ENCODE measurements at regions not wholly inside any gene's neighbourhood (a gene's known extent, or its start where the extent isn't known, plus 50 kb on each side); places are given as distances from the start of the nearest gene placed in this dataset.
"Not testable (repeated sequence)": the region's sequence is repeated elsewhere in the genome, so short reads cannot be mapped to it uniquely, and the experiment has no call there.

DNA sequence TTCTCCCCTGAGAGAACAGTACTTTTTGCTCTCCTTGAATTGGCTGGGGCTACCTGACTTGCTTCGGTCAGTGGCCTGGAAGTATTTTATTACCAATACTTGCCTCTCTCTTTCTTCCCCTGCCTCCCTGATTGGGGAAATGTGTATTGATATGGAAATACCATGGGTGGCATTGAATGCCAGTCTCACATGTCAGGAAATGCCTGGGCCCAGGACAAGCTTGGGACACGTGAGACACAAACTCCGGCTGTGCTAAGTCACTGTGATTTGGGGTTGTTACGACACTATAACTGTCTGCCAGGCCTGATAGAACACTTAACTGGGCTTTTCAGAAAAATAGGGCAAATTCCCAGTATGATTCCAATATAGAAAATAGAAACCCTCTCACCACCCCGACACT lies 238.3 kb downstream of the GADD45G start:
- H3K9me3 Mint-ChIP-seq: no peaks in the 10 kb centered on the region
- H3K4me3 Mint-ChIP-seq: no peak overlapping the region
- no peak overlapping the region for H3K27ac Mint-ChIP-seq
- H3K4me1 Mint-ChIP-seq (ENCODE audit: low read depth): no peaks in the 10 kb centered on the region
- H3K36me3 Mint-ChIP-seq (ENCODE audit: low read depth): no peaks in the 10 kb centered on the region
- no peak for DNase-seq
- H3K27me3 Mint-ChIP-seq: no peaks in the 10 kb centered on the region

DNA sequence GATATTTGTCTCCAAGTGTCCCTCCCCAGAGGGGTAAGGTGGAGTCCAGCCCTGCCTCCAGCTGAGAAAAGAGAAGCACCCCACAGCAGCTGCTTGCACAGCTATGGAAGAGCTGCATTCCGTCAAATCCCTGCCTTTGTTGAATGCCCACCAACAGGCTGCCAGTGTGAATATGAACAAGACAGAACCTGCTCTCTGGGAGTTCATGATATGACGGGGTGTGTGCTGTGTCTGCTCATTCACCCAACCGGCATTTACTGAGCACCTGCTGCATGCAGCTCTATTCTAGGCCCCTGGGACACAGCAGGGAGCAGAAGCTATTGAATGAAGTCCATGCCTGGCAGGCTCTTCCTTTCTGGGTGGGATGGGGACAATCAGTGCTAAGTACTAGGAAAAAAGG lies 238.8 kb downstream of the GADD45G start:
- no peaks in the 10 kb centered on the region for H3K4me1 Mint-ChIP-seq (ENCODE audit: low read depth)
- no peaks in the 10 kb centered on the region for H3K36me3 Mint-ChIP-seq (ENCODE audit: low read depth)
- DNase-seq: no peak
- H3K9me3 Mint-ChIP-seq: no peaks in the 10 kb centered on the region
- no peak overlapping the region for H3K27ac Mint-ChIP-seq
- no peak overlapping the region for H3K4me3 Mint-ChIP-seq
- no peaks in the 10 kb centered on the region for H3K27me3 Mint-ChIP-seq

DNA sequence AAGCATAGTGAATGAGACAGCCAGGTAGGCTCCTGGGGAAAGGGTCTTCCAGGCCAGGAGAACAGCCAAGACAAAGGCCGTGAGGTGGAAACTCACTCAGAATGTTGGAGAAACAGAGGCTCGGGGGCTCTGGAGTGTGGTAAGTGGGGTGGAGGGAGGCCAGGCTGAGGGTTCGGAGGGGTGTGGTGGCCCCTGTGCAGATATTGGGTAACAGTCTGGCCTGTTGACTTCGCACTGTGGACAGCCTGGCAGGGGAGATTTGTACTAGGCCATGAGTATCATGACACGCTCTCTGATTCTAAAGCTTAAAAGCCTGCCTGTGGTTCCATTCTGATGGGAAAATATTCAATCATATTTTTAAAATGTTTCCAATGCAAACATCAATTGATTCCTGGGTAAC lies 239.3 kb downstream of the GADD45G start:
- H3K27me3 Mint-ChIP-seq: no peaks in the 10 kb centered on the region
- no peak overlapping the region for H3K4me3 Mint-ChIP-seq

DNA sequence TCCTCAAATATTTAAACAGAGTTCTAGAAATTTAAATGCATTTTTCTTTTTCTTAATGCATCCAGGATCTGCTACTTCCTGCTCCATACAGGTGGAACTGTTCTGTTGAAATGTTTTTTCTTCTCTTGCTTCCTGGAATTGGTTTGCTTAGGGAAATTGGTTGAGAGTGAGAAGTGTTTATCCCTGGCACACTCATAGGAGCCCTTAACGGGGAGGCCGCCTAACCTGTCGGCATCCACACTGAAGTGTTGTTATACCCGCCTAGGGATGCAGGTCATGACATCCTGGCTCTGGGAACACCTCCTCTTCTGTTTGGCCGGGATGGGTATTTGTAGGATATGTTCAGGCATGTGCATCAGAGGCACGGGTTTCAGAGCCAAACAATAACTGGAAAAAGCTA lies 239.7 kb downstream of the GADD45G start:
- H3K4me3 Mint-ChIP-seq: no peak overlapping the region
- no peaks in the 10 kb centered on the region for H3K9me3 Mint-ChIP-seq
- no peaks in the 10 kb centered on the region for H3K4me1 Mint-ChIP-seq (ENCODE audit: low read depth)
- H3K27ac Mint-ChIP-seq: no peak overlapping the region
- no peaks in the 10 kb centered on the region for H3K27me3 Mint-ChIP-seq
- no peak for DNase-seq
- H3K36me3 Mint-ChIP-seq (ENCODE audit: low read depth): no peaks in the 10 kb centered on the region

More for the DNA sequence above, 239.3 kb downstream of the GADD45G start:
- H3K9me3 Mint-ChIP-seq: no peaks in the 10 kb centered on the region
- no peaks in the 10 kb centered on the region for H3K4me1 Mint-ChIP-seq (ENCODE audit: low read depth)
- DNase-seq: no peak
- no peaks in the 10 kb centered on the region for H3K36me3 Mint-ChIP-seq (ENCODE audit: low read depth)
- no peak overlapping the region for H3K27ac Mint-ChIP-seq

DNA sequence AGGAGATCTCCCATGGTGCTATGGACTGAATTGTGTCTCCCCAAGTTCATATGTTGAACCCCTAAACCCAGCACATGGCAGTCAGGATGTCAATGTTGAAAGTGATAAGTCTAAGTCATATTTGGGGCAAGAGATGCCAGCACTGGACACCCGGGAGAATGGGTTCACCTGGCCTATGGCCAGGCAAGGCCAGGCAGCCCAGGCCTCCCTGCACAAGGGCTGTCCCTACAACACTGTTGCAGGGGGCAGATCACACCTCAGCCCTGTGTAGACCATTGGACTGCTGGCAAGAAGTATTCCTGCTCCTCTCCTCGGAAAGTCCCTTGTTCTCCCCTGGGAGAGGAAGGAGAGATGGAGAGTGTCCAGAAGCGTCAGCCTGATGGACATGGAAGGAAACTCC lies 240.5 kb downstream of the GADD45G start:
- DNase-seq: no peak
- Mint-ChIP-seq H3K4me1 (ENCODE audit: low read depth) (no peaks in the 10 kb centered on the region), H3K9me3 (no peaks in the 10 kb centered on the region), H3K4me3 (no peak overlapping the region), H3K27ac (no peak overlapping the region), H3K36me3 (ENCODE audit: low read depth) (no peaks in the 10 kb centered on the region), H3K27me3 (no peaks in the 10 kb centered on the region)

DNA sequence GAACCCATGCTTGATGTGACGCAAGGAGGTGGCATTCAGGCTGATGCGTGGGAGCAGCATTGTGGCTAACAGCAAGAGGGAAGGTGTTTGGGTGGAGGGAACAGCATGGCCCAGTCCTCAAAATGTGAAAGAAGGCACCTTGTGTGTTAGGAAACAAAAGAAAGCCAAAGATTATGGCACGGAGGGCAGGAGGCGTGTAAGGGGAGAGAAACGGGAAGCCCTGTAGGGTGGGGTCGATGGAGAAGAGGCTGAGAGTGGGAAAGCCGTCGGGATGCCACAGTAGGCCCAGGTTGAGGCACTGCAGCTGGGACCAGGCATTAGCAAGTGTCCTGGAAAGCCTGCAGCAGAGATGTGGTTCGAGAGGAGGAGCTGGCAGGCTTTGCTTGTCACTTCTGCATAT lies 241.1 kb downstream of the GADD45G start:
- Mint-ChIP-seq H3K27me3 (no peaks in the 10 kb centered on the region), H3K36me3 (ENCODE audit: low read depth) (no peaks in the 10 kb centered on the region), H3K4me3 (no peak overlapping the region), H3K4me1 (ENCODE audit: low read depth) (no peaks in the 10 kb centered on the region), H3K9me3 (no peaks in the 10 kb centered on the region), H3K27ac (no peak overlapping the region)
- DNase-seq: no peak

DNA sequence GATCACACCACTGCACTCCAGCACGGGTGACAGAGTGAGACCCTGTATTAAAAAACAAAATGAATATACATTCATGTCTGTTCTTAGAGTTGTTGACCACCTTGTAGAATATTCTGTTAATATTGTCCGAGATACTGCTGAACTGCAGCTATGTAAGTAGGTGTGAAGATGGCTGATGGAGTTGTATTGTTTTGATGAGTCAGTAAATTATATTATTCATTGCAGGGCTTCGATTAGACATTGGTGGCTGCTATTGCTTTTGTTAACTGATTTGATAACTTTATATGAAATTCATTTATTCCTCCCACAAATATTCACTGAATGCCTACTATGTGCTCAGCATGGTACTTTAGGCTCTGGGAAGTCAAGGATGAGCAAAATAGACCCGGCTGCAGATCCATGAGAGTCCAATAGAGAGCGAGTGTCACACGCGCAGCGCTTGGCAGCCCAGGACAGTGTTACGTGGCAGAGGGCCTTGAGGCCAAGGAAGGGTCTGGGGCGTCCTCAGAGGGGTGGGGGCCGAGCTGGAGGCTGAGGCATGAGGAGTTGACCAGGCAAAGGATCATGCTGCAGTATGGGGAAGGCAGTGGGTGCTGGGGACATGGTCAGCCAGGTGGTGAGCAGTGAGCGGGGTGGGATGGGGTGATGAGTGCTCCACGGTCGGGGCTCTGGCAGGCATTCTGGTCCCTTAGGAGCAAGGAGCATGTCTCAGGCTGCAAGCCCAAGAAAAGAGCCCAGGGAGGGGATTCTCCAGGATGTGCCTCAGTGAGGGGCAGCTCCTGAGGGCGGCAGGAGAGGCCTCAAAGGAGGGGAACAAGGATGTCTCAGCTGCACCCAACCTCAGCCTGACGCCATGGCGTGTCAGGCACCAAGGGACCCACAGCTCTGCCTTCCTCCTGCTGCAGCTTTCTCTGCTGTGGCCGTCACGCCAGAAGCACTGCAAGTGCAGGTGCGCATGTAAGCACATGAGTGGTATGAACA lies 243.5 kb downstream of the GADD45G start:
- no peaks in the 10 kb centered on the region for H3K4me1 Mint-ChIP-seq (ENCODE audit: low read depth)
- H3K36me3 Mint-ChIP-seq (ENCODE audit: low read depth): no peaks in the 10 kb centered on the region
- no peak overlapping the region for H3K27ac Mint-ChIP-seq
- no peaks in the 10 kb centered on the region for H3K9me3 Mint-ChIP-seq
- peak; percentile 3 for DNase-seq
- H3K27me3 Mint-ChIP-seq: no peaks in the 10 kb centered on the region
- H3K4me3 Mint-ChIP-seq: no peak overlapping the region

DNA sequence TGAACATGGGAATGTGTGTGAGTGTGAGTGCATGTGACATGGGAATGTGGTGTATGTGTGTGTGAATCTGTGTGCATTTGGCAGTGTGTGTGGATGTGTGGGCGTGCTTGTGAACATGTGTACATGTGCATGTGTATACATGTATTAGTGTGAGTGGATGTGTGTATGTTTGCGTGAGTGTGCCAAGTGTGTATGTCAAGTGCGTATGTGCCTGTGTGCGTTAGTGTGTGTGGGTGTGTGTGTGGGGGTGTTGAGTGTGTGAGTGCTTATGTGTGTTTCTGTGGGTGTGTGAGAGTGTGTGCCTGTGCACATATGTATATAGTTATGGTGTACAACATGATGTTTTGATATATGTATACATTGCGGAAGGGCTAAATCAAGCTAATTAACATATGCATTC lies 244.3 kb downstream of the GADD45G start:
- no peaks in the 10 kb centered on the region for H3K9me3 Mint-ChIP-seq
- no peaks in the 10 kb centered on the region for H3K27me3 Mint-ChIP-seq
- no peak overlapping the region for H3K27ac Mint-ChIP-seq
- no peaks in the 10 kb centered on the region for H3K36me3 Mint-ChIP-seq (ENCODE audit: low read depth)
- H3K4me1 Mint-ChIP-seq (ENCODE audit: low read depth): no peaks in the 10 kb centered on the region
- DNase-seq: peak; percentile 12
- no peak overlapping the region for H3K4me3 Mint-ChIP-seq

DNA sequence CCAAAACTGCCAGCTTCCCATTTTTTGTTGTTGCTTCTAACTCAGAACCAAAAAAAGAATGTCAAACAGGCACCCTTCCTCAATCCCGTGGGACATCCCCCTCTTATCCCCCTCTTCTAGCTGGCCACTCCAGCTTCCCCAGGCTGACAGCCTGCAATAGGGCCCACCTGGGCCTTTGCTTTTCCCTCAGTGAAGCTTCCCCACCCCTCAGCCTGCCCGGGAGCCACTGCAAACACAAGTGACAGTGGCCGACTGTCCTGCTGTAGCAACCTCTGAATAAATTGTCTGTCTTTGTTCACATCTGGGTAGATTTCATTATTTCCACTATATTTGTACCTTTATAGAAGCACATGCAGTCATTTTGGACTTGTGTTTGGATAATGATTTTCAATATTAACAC lies 245.3 kb downstream of the GADD45G start:
- no peaks in the 10 kb centered on the region for H3K27me3 Mint-ChIP-seq
- DNase-seq: no peak
- H3K36me3 Mint-ChIP-seq (ENCODE audit: low read depth): no peaks in the 10 kb centered on the region
- no peak overlapping the region for H3K4me3 Mint-ChIP-seq
- no peaks in the 10 kb centered on the region for H3K9me3 Mint-ChIP-seq
- H3K4me1 Mint-ChIP-seq (ENCODE audit: low read depth): no peaks in the 10 kb centered on the region
- no peak overlapping the region for H3K27ac Mint-ChIP-seq

DNA sequence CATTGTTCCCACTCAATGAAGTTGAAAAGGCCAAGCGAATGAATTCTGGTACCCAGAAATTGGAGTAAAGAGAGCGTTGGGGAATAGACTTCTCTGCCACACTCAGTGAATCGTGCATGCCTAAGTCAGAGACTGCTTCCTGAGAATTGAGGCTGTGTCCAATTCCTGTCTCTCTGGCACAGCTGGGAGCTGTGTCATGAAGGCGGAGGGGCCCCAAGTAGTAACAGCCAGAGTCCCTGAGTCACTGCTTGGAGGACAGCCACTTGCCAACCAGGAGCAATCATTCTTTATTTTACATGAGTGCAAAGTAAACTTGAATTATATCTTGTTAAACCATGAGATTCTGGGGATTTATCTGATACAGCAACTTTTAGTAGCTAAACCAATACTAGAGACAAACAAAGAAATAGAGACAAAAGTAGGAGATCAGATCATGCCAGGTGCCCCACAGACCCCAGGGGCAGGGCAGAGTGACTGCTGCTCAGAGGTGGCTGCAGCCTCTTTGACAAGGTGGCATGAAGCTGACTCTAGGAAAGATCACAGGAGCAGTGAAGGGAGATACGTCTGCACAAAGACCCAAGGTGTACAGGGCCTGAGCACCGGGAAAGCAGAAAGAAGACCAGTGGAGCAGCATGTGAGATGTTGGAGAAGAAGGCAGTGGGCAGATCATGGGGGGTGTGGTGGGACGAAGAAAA lies 246.0 kb downstream of the GADD45G start:
- Mint-ChIP-seq H3K36me3 (ENCODE audit: low read depth) (no peaks in the 10 kb centered on the region), H3K27me3 (no peaks in the 10 kb centered on the region), H3K9me3 (no peaks in the 10 kb centered on the region), H3K4me3 (no peak overlapping the region), H3K4me1 (ENCODE audit: low read depth) (no peaks in the 10 kb centered on the region), H3K27ac (no peak overlapping the region)
- DNase-seq: peak; percentile 0

DNA sequence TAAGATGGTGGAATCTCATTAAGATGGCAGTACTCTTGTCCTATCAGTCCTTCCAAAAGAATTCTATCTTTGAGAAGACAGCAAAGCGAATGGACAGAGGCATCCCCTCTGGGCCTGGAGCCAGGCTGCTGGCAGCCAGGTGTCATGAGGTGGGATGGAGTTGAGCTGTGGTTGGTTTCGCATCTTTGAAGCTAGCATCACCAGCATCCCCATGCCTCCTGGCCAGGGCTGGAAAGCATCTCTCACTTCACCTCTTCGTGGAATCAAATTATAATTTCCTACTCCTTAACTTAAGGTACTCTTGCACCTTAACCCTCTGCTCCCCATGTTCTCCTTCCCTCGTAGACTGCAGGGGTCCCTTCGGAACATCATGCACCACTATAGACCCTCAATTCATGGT lies 248.3 kb downstream of the GADD45G start:
- Mint-ChIP-seq H3K27ac (no peak overlapping the region), H3K4me3 (no peak overlapping the region), H3K36me3 (ENCODE audit: low read depth) (no peaks in the 10 kb centered on the region), H3K9me3 (no peaks in the 10 kb centered on the region), H3K27me3 (no peaks in the 10 kb centered on the region), H3K4me1 (ENCODE audit: low read depth) (no peaks in the 10 kb centered on the region)
- peak; percentile 0 for DNase-seq

DNA sequence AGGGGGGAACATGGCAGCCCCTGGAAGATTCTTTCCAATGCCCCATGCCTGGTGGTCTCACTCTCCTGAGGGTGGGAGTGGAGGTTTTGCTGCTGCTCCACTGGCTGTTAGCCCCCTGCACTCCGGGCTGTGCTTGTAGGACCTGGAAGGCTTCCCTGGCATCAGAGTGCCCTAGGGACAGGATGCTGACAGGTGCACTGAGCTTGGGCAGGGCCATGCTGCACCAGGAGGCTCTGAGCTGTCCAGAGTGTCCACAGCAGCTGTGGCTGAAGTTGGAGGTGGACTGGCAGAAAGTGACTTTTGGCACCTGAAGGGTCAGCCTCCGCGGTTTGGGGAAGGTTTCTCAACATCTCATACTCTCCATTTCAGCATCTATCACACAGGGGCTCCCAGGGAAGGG lies 249.1 kb downstream of the GADD45G start:
- H3K4me3 Mint-ChIP-seq: no peak overlapping the region

DNA sequence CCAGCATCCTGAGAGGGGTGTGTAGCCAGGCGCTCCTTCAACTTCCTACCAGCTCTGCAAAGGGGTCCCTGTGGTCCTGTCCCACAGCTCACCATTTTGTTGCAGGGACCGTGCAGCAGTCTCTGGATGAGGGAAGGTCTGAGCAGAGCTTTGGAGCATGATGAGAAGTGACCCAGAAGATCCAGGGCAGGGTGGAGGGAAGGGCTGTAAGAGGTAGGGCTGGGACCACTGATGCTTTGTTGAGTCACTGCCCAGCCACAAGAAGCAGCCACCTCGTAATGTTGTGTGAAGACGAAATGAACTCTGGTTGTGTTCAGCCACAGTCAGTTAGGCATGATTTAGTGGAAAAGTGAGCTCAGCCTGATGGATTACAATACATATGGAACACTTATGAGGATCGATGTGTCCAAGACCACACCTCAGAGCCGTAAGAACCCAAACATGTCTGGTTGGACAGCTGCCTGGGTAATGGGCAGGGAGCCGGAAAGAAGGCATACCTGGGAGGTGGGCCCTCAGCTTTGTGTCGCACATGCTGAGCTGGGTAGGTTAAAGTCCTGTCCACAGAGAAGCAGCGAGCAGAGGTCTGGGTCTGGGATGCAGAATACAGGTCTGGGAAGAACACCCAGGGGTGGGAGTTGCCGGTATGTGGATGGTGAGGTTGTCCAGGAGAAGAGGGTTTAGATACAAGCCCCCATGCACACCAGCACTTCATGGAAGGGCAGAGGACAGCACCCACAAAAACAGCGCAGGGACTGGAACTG lies 250.1 kb downstream of the GADD45G start:
- Mint-ChIP-seq H3K36me3 (ENCODE audit: low read depth) (no peaks in the 10 kb centered on the region), H3K4me3 (no peak overlapping the region), H3K27me3 (peaks cover 6% of the 10 kb centered on the region), H3K4me1 (ENCODE audit: low read depth) (no peaks in the 10 kb centered on the region), H3K27ac (no peak overlapping the region), H3K9me3 (no peaks in the 10 kb centered on the region)
- DNase-seq: peak; percentile 15

More for the DNA sequence above, 249.1 kb downstream of the GADD45G start:
- no peaks in the 10 kb centered on the region for H3K4me1 Mint-ChIP-seq (ENCODE audit: low read depth)
- no peak overlapping the region for H3K27ac Mint-ChIP-seq
- peaks cover under 1% of the 10 kb centered on the region for H3K27me3 Mint-ChIP-seq
- no peaks in the 10 kb centered on the region for H3K36me3 Mint-ChIP-seq (ENCODE audit: low read depth)
- H3K9me3 Mint-ChIP-seq: no peaks in the 10 kb centered on the region
- peak; percentile 3 for DNase-seq

DNA sequence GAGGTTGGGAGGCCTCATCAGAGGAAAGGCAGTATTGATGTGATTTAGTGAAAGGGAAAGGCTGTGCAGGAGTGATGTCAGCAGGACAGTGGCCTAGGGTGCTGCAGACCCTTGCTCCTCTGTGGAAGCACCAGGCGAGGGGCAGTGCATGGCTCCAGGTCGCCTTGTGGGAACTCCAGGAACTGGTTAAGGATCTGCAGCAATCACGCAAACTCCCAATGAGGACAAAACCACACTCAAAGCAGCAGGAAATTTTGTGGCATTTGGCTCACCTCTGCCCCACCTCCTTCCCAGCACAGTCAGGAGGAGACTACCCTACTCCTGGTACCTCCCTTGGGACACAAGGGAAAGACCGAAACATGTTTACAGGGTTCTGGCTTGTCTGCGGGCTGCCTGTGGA lies 251.5 kb downstream of the GADD45G start:
- H3K36me3 Mint-ChIP-seq (ENCODE audit: low read depth); H3K27ac Mint-ChIP-seq; H3K4me1 Mint-ChIP-seq (ENCODE audit: low read depth); H3K4me3 Mint-ChIP-seq; H3K9me3 Mint-ChIP-seq: not testable (repeated sequence)
- DNase-seq: peak; percentile 9
- H3K27me3 Mint-ChIP-seq: peaks cover 13% of the 10 kb centered on the region

Data from activated T-cell treated with anti-CD3 and anti-CD28 coated beads, Interleukin-2, amount 50 U/mL, for 24 hours (primary cell).